ENCODE measurements at regions not wholly inside any gene's neighbourhood (a gene's known extent, or its start where the extent isn't known, plus 50 kb on each side); places are given as distances from the start of the nearest gene placed in this dataset.
"Not testable (repeated sequence)": the region's sequence is repeated elsewhere in the genome, so short reads cannot be mapped to it uniquely, and the experiment has no call there.

GRCh38 chr5:145562931-145563330 is 272.2 kb downstream of the PRELID2 start:
- DNase-seq: no peak

- DNase-seq: no peak
Measured at GRCh38 chr5:145558288-145558687, 276.9 kb downstream of the PRELID2 start.

GRCh38 chr5:145557345-145557744 is 277.8 kb downstream of the PRELID2 start:
- DNase-seq: no peak

GRCh38 chr5:145554399-145554798 is 280.7 kb downstream of the PRELID2 start:
- no peak for DNase-seq

- DNase-seq: no peak
Measured at GRCh38 chr5:145553177-145553576, 282.0 kb downstream of the PRELID2 start.

- no peak for DNase-seq
Measured at GRCh38 chr5:145551714-145552113, 283.4 kb downstream of the PRELID2 start.

- no peak for DNase-seq
Measured at GRCh38 chr5:145548097-145548496, 287.0 kb downstream of the PRELID2 start.

GRCh38 chr5:145544401-145544800 is 290.7 kb downstream of the PRELID2 start:
- DNase-seq: no peak

- DNase-seq: no peak
Measured at GRCh38 chr5:145543968-145544367, 291.2 kb downstream of the PRELID2 start.

GRCh38 chr5:145540375-145540774 is 294.8 kb downstream of the PRELID2 start:
- DNase-seq: no peak

- no peak for DNase-seq
Measured at GRCh38 chr5:145539201-145539600, 295.9 kb downstream of the PRELID2 start.

- no peak for DNase-seq
Measured at GRCh38 chr5:145536133-145536532, 299.0 kb downstream of the PRELID2 start.

GRCh38 chr5:145531038-145531734 is 304.0 kb downstream of the PRELID2 start:
- DNase-seq: no peak

GRCh38 chr5:145521523-145521922 is 313.6 kb downstream of the PRELID2 start:
- DNase-seq: no peak

- DNase-seq: no peak
Measured at GRCh38 chr5:145521066-145521465, 314.1 kb downstream of the PRELID2 start.

- no peak for DNase-seq
Measured at GRCh38 chr5:145520335-145520734, 314.8 kb downstream of the PRELID2 start.

- DNase-seq: not testable (repeated sequence)
Measured at GRCh38 chr5:145517588-145517987, 317.6 kb downstream of the PRELID2 start.

- DNase-seq: no peak
Measured at GRCh38 chr5:145511351-145511750, 323.8 kb downstream of the PRELID2 start.

- DNase-seq: no peak
Measured at GRCh38 chr5:145510769-145511168, 324.4 kb downstream of the PRELID2 start.

GRCh38 chr5:145510324-145510723 is 324.8 kb downstream of the PRELID2 start:
- no peak for DNase-seq

- no peak for DNase-seq
Measured at GRCh38 chr5:145509336-145510136, 325.6 kb downstream of the PRELID2 start.

GRCh38 chr5:145506185-145506850 is 328.8 kb downstream of the PRELID2 start:
- DNase-seq: no peak

- no peak for DNase-seq
Measured at GRCh38 chr5:145502906-145503305, 332.2 kb downstream of the PRELID2 start.

- DNase-seq: no peak
Measured at GRCh38 chr5:145500710-145501109, 334.4 kb downstream of the PRELID2 start.

Data from CD4-positive, alpha-beta T cell treated with Interleukin-12 subunit alpha and Interleukin-12 subunit beta, for 1 hour (primary cell).